GM12878 (cell line): ENCODE measurements at regions not wholly inside any gene's neighbourhood (a gene's known extent, or its start where the extent isn't known, plus 50 kb on each side); places are given as distances from the start of the nearest gene placed in this dataset.

Experiments
- ATAC-seq: fragments of 200-7000 bp; cut with Tn5 transposase; 3 replicates; pipeline ENCODE4 v1.9.1; 2020; ENCODE audit warnings: mild to moderate bottlenecking, moderate library complexity
- BruUV-seq: library from RNA; stranded (reverse); fragments of 400-500 nt; replicated peaks from 2 replicates; lab custom pipeline; 2021; lab: Mats Ljungman, UMichigan
- CTCF ChIA-PET: fragments of 300-600 bp; sonication (Branson Sonifier 250); formaldehyde crosslinking; extraction: SDS; loops from one replicate; lab custom pipeline; 2021; ENCODE audit warnings: inconsistent platforms; lab: Yijun Ruan, JAX
- POLR2A ChIA-PET: fragments of 350-600 bp; formaldehyde crosslinking; extraction: SDS; loops from one replicate; lab custom pipeline; 2021; ENCODE audit warnings: inconsistent platforms; lab: Charles Lee
- RAD21 ChIA-PET: fragments of 300-600 bp; sonication (Branson Sonifier 250); formaldehyde crosslinking; loops from one replicate; lab custom pipeline; 2023; ENCODE audit warnings: antibody characterized with exemption; ENCODE audit not compliant: unreplicated experiment; lab: Charles Lee
- SMC1A ChIA-PET: fragments of 300-600 bp; sonication (Branson Sonifier 250); formaldehyde crosslinking; loops from one replicate; lab custom pipeline; 2023; ENCODE audit not compliant: unreplicated experiment, uncharacterized antibody; lab: Charles Lee
- DNase-seq: peaks from one replicate; pipeline ENCODE4 v3.0.0-alpha.2; 2011; ENCODE audit warnings: low read depth, low spot score
- FAIRE-seq: peaks from 3 replicates; lab custom pipeline; 2011; peaks lifted over from hg19 to GRCh38; lab: Jason Lieb, UNC
- H2AFZ ChIP-seq: 2 replicates; pipeline ENCODE4 v1.6.0; 2011; ENCODE audit warnings: low read depth, low read length, control low read depth; ENCODE audit not compliant: control insufficient read depth
- H3K27ac ChIP-seq: 2 replicates; pipeline ENCODE4 v1.5.1; 2011; ENCODE audit warnings: control low read depth; ENCODE audit not compliant: control insufficient read depth, insufficient read depth
- H3K27me3 ChIP-seq, 2 experiments: replicated peaks in 1 of 2; 2 replicates each; pipeline versions ENCODE4 v1.6.0 to v1.6.1; 2011; ENCODE audit warnings: low read length in 1 of 2; ENCODE audit not compliant: control insufficient read depth in 2 of 2, insufficient read depth in 2 of 2
- H3K36me3 ChIP-seq, 2 experiments: 2 replicates each; pipeline ENCODE4 v1.5.1; 2011; ENCODE audit warnings: low read length in 1 of 2; ENCODE audit not compliant: control insufficient read depth in 2 of 2, insufficient read depth in 2 of 2
- H3K4me1 ChIP-seq: 2 replicates; pipeline ENCODE4 v1.6.1; 2011; ENCODE audit warnings: mild to moderate bottlenecking, low read length, moderate library complexity, mixed read lengths; ENCODE audit not compliant: control insufficient read depth, insufficient read depth
- H3K4me2 ChIP-seq: 2 replicates; pipeline ENCODE4 v1.6.0; 2011; ENCODE audit warnings: control low read depth; ENCODE audit not compliant: control insufficient read depth, insufficient read depth
- H3K4me3 ChIP-seq: fragments of 200-600 bp; sonication (generic); 2 replicates; pipeline ENCODE4 v1.5.1; 2016
- H3K79me2 ChIP-seq: 2 replicates; pipeline ENCODE4 v1.6.0; 2011; ENCODE audit warnings: low read length; ENCODE audit not compliant: control insufficient read depth, insufficient read depth
- H3K9ac ChIP-seq: 2 replicates; pipeline ENCODE4 v1.8.0; 2011; ENCODE audit warnings: low read length, control low read depth, mixed read lengths; ENCODE audit not compliant: control insufficient read depth, insufficient read depth
- H3K9me3 ChIP-seq: replicated peaks from 3 replicates; pipeline ENCODE4 v1.5.1; 2011; ENCODE audit warnings: mild to moderate bottlenecking, low read length; ENCODE audit not compliant: control insufficient read depth, insufficient read depth
- H4K20me1 ChIP-seq: 2 replicates; pipeline ENCODE4 v1.6.0; 2011; ENCODE audit not compliant: control insufficient read depth, insufficient read depth
- ASH2L ChIP-seq: fragments of 300-600, 200-600 bp; sonication (generic); IDR thresholded peaks from 2 replicates; pipeline ENCODE4 v1.6.1; 2017; ENCODE audit warnings: low read depth, mild to moderate bottlenecking, borderline replicate concordance
- BCLAF1 ChIP-seq: fragments of 450-650 bp; IDR thresholded peaks from 2 replicates; pipeline ENCODE4 v1.6.1; 2017; ENCODE audit warnings: antibody characterized with exemption, mild to moderate bottlenecking, moderate library complexity
- BMI1 ChIP-seq: fragments of 450-650 bp; IDR thresholded peaks from 2 replicates; pipeline ENCODE4 v1.6.1; 2016; ENCODE audit warnings: mild to moderate bottlenecking, moderate library complexity, borderline replicate concordance
- CHD4 ChIP-seq: fragments of 200-600 bp; sonication (generic); IDR thresholded peaks from 2 replicates; pipeline ENCODE4 v1.6.1; 2016; ENCODE audit warnings: mild to moderate bottlenecking
- KLF5 ChIP-seq: fragments of 450-650 bp; IDR thresholded peaks from 2 replicates; pipeline ENCODE4 v1.6.1; 2014; ENCODE audit warnings: mild to moderate bottlenecking; ENCODE audit not compliant: partially characterized antibody
- MTA3 ChIP-seq: IDR thresholded peaks from 2 replicates; pipeline ENCODE4 v1.6.1; 2012; ENCODE audit warnings: low read length, inconsistent platforms, borderline replicate concordance
- NFXL1 ChIP-seq: fragments of 450-650 bp; IDR thresholded peaks from 2 replicates; pipeline ENCODE4 v1.6.1; 2017; ENCODE audit warnings: antibody characterized with exemption, mild to moderate bottlenecking, borderline replicate concordance
- NKRF ChIP-seq: fragments of 450-650 bp; conservative IDR thresholded peaks from 2 replicates; pipeline ENCODE4 v1.6.1; 2017; ENCODE audit warnings: mild to moderate bottlenecking, moderate library complexity
- PML ChIP-seq: IDR thresholded peaks from 2 replicates; pipeline ENCODE4 v1.6.1; 2012; ENCODE audit warnings: low read length, inconsistent platforms
- STAT3 ChIP-seq: IDR thresholded peaks from 2 replicates; pipeline ENCODE4 v1.6.1; 2011; ENCODE audit warnings: low read depth, low read length, improper control_type of control experiment
- USF1 ChIP-seq: IDR thresholded peaks from 2 replicates; pipeline ENCODE4 v1.6.1; 2011; ENCODE audit warnings: borderline replicate concordance, low read depth, mild to moderate bottlenecking, moderate library complexity, mixed read lengths, low read length; ENCODE audit not compliant: insufficient read depth; ENCODE audit errors: extremely low read length
- ZNF274 ChIP-seq: IDR thresholded peaks from one replicate; pipeline ENCODE4 v1.8.0; 2011; ENCODE audit not compliant: insufficient read length, insufficient read depth
- WGBS: methylation state at CpG from one replicate; pipeline ENCODE4 v1.1.6; 2016; ENCODE audit warnings: low lambda C conversion rate; ENCODE audit not compliant: insufficient replicate concordance, insufficient coverage; ENCODE audit errors: missing lambda C conversion rate; 5-methylcytosine and 5-hydroxymethylcytosine counted together
- in situ Hi-C: fragments of 300-500 bp; cut with MboI; formaldehyde crosslinking; loops from 9 replicates; pipeline ENCODE4 v1.14.3; 2018; ENCODE audit warnings: mixed read lengths
- intact Hi-C: fragments of 100-400 bp; cut with micrococcal nuclease; formaldehyde crosslinking; loops from one replicate; pipeline ENCODE4 v1.14.2; 2022; ENCODE audit not compliant: unreplicated experiment

GRCh38 chr5:2684606-2685005, 66.9 kb downstream of the IRX2 start:
- TF ChIP-seq NFXL1 (no peak), USF1 (no peak), KLF5 (no peak), STAT3 (no peak), PML (no peak), ASH2L (no peak), NKRF (no peak), MTA3 (no peak), BMI1 (no peak), ZNF274 (no peak), CHD4 (no peak), BCLAF1 (no peak)
- Histone ChIP-seq H3K9me3 (no peaks in the 10 kb centered on the region; the same call in 2 of the 3 replicates), H3K4me1 (no peaks in the 10 kb centered on the region), H3K36me3 (no peaks in the 10 kb centered on the region), H2AFZ (no peak overlapping the region), H3K4me2 (no peak overlapping the region), H4K20me1 (no peaks in the 10 kb centered on the region), H3K79me2 (no peaks in the 10 kb centered on the region), H3K9ac (no peak overlapping the region), H3K27ac (no peak overlapping the region), H3K27me3 (no peaks in the 10 kb centered on the region), H3K4me3 (no peak overlapping the region)
- no peak for FAIRE-seq
- no TSS peak for BruUV-seq
- no peak for DNase-seq
- in situ Hi-C loops = no loop called here
- POLR2A ChIA-PET = no interaction called here
- CTCF ChIA-PET = no interaction called here
- SMC1A ChIA-PET = no interaction called here
- RAD21 ChIA-PET = no interaction called here
- ATAC-seq = no peak
- intact Hi-C loops = no loop called here
- WGBS = 56% methylated on average over 11 of the region's 11 CpGs
